ENCODE measurements at regions not wholly inside any gene's neighbourhood (a gene's known extent, or its start where the extent isn't known, plus 50 kb on each side); places are given as distances from the start of the nearest gene placed in this dataset.

DNA sequence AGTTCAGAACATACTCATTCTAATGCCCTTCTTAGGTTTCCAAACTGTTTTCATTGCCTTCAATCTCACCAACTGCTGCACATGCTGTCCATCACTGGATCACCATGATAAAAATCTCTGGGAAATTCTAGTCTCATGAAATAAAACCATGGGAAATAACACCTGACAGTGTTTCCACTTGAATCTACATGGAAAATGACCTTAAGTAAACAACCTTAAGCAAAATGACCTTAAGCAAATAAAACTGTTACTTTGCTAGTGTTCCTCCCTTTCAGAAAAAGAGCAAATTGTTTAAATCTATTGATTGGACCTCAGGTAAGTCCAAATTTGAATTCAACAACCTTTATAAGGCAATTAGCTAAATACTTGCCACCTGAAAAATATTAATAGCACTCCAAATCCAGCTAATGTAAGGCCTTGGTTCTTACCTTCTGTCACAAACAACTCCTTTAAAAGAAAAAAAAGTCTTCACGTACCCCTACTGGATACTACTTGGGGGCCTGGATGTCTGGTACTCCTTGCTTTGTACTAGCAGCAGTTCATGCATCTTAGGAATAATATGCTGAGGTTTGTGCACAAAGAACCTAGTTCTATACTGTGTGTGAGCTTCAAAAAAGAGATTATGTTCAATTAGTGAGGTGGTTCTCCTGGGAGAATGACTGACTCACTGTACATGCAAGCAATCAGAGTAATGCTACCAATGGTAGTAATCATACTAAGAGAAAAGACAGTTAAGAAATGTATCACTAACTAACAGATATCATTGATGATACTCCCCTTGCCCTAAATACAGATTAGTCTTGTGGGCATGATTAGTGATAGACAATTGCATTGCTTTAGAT is 630.4 kb downstream of the PSAT1 start:
- no peak for TF ChIP-seq POLR2A (IDR thresholded peaks at IDR 0.05)
- TF ChIP-seq, protein P1, sequence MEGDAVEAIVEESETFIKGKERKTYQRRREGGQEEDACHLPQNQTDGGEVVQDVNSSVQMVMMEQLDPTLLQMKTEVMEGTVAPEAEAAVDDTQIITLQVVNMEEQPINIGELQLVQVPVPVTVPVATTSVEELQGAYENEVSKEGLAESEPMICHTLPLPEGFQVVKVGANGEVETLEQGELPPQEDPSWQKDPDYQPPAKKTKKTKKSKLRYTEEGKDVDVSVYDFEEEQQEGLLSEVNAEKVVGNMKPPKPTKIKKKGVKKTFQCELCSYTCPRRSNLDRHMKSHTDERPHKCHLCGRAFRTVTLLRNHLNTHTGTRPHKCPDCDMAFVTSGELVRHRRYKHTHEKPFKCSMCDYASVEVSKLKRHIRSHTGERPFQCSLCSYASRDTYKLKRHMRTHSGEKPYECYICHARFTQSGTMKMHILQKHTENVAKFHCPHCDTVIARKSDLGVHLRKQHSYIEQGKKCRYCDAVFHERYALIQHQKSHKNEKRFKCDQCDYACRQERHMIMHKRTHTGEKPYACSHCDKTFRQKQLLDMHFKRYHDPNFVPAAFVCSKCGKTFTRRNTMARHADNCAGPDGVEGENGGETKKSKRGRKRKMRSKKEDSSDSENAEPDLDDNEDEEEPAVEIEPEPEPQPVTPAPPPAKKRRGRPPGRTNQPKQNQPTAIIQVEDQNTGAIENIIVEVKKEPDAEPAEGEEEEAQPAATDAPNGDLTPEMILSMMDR (IDR thresholded peaks at IDR 0.05 in 4 of 5, conservative IDR thresholded peaks at IDR 0.05 in 1 of 5) = no peak
- H3K4me1 ChIP-seq = no peaks in the 10 kb centered on the region
- intact Hi-C loops (cut with DNase I; ENCODE audit: low total_unique reads) = no loop called here

DNA sequence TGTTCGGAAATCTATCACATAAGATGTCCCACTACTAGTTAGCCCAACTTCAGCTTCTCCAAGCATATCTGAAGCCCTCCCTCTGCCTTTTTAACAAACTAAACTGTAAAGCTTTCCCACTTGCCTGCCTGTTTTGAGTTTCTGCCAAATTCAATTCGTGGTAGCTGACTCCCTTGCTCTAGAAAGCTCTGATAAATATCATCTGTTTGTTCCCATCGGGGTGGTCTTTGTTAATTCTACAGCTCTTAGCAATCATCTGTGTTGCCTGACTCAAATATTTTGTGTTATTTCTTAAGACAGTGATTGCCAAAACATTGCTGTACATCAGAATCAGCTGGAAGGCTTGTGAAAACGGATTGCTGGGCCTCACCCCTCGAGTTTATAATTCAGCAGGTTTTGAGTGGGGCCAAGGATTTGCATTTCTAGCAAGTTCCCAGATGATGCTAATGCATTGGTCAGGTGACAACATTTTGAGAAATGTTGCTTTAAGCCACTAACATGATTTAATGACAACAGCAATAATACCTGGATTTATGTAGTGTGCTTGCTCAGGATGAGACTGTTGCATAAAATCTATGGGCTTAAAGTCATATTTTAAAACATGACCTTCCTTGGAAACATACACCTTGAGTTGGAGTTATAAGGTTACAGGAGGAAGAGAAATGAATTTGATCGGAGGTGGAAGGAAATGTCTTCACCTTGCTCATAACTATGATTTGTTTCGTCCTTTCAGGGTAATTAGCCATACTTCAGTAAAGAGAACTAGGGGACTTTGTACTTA is 631.9 kb downstream of the PSAT1 start:
- H3K9me3 ChIP-seq = no peaks in the 10 kb centered on the region
- H3K4me3 ChIP-seq = no peak overlapping the region
- H3K4me1 ChIP-seq = no peaks in the 10 kb centered on the region
- H3K27ac ChIP-seq = no peak overlapping the region
- DNase-seq = no peak
- ATAC-seq = no peak
- no peaks in the 10 kb centered on the region for H3K36me3 ChIP-seq
- no peaks in the 10 kb centered on the region for H3K27me3 ChIP-seq
- in situ Hi-C loops (cut with MboI; ENCODE audit: low sequenced_read_pairs in 4 of 4) = no loop called here
- intact Hi-C loops (cut with DNase I; ENCODE audit: low total_unique reads) = no loop called here
- no peak for TF ChIP-seq POLR2A (IDR thresholded peaks at IDR 0.05)
- TF ChIP-seq, protein P1 (IDR thresholded peaks at IDR 0.05 in 4 of 5, conservative IDR thresholded peaks at IDR 0.05 in 1 of 5) = no peak

More for the DNA sequence above, 630.4 kb downstream of the PSAT1 start:
- H3K36me3 ChIP-seq = no peaks in the 10 kb centered on the region
- in situ Hi-C loops (cut with MboI; ENCODE audit: low sequenced_read_pairs in 4 of 4) = no loop called here
- no peak overlapping the region for H3K4me3 ChIP-seq
- H3K27me3 ChIP-seq = no peaks in the 10 kb centered on the region
- no peaks in the 10 kb centered on the region for H3K9me3 ChIP-seq
- H3K27ac ChIP-seq = no peak overlapping the region
- ATAC-seq (no peak), DNase-seq (no peak)

DNA sequence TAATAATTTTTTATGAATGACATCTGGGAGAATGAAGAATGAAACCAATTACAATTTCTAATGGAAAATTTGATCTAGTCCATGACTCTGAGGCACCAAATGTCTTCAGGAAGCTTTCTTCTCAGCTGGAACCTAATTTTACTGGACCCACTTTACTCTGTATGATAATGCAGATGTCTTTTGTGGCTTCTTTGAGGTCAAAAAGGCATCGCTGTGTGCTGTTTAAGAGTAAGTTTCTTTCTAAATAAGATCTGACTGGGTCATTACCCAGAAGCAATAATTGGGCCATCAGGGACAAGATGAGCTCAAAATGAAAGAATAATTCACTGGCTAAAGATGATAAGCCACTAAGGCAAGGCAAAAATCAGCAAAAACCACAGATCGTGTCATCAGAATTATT is 633.4 kb downstream of the PSAT1 start:
- Histone ChIP-seq H3K36me3 (no peaks in the 10 kb centered on the region), H3K4me3 (no peak overlapping the region), H3K4me1 (no peaks in the 10 kb centered on the region), H3K27me3 (no peaks in the 10 kb centered on the region), H3K27ac (no peak overlapping the region), H3K9me3 (no peaks in the 10 kb centered on the region)
- ATAC-seq (no peak), DNase-seq (no peak)
- intact Hi-C loops (cut with DNase I; ENCODE audit: low total_unique reads) = no loop called here
- TF ChIP-seq, protein P1 (IDR thresholded peaks at IDR 0.05 in 4 of 5, conservative IDR thresholded peaks at IDR 0.05 in 1 of 5) = no peak
- no peak for TF ChIP-seq POLR2A (IDR thresholded peaks at IDR 0.05)
- in situ Hi-C loops (cut with MboI; ENCODE audit: low sequenced_read_pairs in 4 of 4) = no loop called here

DNA sequence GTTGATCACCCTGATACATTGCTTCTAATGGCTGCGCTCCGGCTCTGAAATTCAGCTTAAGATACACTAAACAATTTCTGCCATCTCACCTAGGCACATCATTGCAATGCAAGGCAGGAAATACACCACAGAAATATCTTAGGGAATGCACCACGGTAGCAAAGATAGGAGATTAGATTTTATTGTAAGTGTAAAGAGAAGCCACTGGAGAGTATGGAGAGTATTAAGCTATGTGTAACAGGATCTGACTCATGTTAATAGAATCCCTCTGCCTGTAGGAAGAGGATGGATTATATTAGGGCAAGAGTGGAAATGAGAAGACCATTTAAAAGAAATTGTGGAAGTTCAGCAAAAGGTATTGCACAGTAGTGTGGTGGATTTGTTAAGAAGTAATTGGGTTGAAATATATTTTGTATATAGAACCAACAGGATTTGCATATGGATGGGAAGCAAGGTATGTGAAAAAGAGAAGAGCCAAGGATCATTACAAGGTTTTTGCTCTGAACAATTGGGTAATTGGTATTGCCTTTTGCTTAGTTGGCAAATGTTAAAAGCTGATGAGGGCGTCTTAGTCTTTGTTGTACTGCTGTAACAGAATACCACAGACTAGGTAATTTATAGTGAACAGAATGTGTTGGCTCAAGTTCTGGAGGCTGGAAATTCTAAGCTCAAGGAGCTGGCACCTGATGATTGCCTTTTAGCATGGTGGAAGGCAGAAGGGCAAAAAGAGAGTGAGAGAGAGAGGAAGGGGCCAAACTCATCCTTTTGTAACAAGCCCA is 636.1 kb downstream of the PSAT1 start:
- TF ChIP-seq, protein P1 (IDR thresholded peaks at IDR 0.05 in 4 of 5, conservative IDR thresholded peaks at IDR 0.05 in 1 of 5) = no peak
- no peak for TF ChIP-seq POLR2A (IDR thresholded peaks at IDR 0.05)
- DNase-seq = no peak

More for the DNA sequence above, 636.1 kb downstream of the PSAT1 start:
- H3K4me3 ChIP-seq = no peak overlapping the region
- no peaks in the 10 kb centered on the region for H3K36me3 ChIP-seq
- no peaks in the 10 kb centered on the region for H3K9me3 ChIP-seq
- ATAC-seq = no peak
- H3K27ac ChIP-seq = no peak overlapping the region
- H3K4me1 ChIP-seq = no peaks in the 10 kb centered on the region
- H3K27me3 ChIP-seq = no peaks in the 10 kb centered on the region
- in situ Hi-C loops (cut with MboI; ENCODE audit: low sequenced_read_pairs in 4 of 4) (no loop called here), intact Hi-C loops (cut with DNase I; ENCODE audit: low total_unique reads) (no loop called here)

All from gastrocnemius medialis (tissue), 4 donors.